ENCODE measurements at regions not wholly inside any gene's neighbourhood (a gene's known extent, or its start where the extent isn't known, plus 50 kb on each side); places are given as distances from the start of the nearest gene placed in this dataset.

GRCh38 chr10:10078446-10078845 is 939.2 kb upstream of the CELF2 start:
- dilution Hi-C loops (cut with MboI; ENCODE audit: extremely low pct_ligation_motif_present, low sequenced_read_pairs), result no loop called here
- no peaks in the 10 kb centered on the region for H4K20me1 ChIP-seq (replicated peaks; ENCODE audit: control insufficient read depth, extremely low read depth, insufficient read depth, low read length)
- DNase-seq (ENCODE audit: low read depth, low spot score) (no peak), FAIRE-seq (no peak)
- intact Hi-C loops (cut with micrococcal nuclease), result no loop called here
- no peak overlapping the region for H2AFZ ChIP-seq (ENCODE audit: low read depth, low read length)
- H3K4me1 ChIP-seq (ENCODE audit: control insufficient read depth, extremely low read depth, insufficient read depth, low read length), result no peaks in the 10 kb centered on the region
- no peaks in the 10 kb centered on the region for H3K9me1 ChIP-seq (replicated peaks; ENCODE audit: control insufficient read depth, extremely low read depth, insufficient read depth, low read length)
- no peaks in the 10 kb centered on the region for H3K9me3 ChIP-seq (replicated peaks; ENCODE audit: control insufficient read depth, insufficient read depth, low read length)
- no peak overlapping the region for H3K9ac ChIP-seq (replicated peaks; ENCODE audit: extremely low read depth, insufficient read depth, low read length)
- TF ChIP-seq FOS (IDR thresholded peaks at IDR 0.05; ENCODE audit: borderline replicate concordance, insufficient read depth, low read length) (no peak), JUN (IDR thresholded peaks at IDR 0.05; ENCODE audit: borderline replicate concordance, insufficient read depth, insufficient read length, low read depth) (no peak), EZH2 (IDR thresholded peaks at IDR 0.05; ENCODE audit: borderline replicate concordance, low read depth, low read length, severe bottlenecking) (no peak), MAX (IDR thresholded peaks at IDR 0.05; ENCODE audit: insufficient read depth, insufficient read length) (no peak), POLR2A (IDR thresholded peaks at IDR 0.05; ENCODE audit: low read depth, low read length) (no peak), POLR2AphosphoS5 (IDR thresholded peaks at IDR 0.05; ENCODE audit: insufficient read depth, low read depth, low read length) (no peak), MYC (IDR thresholded peaks at IDR 0.05; ENCODE audit: low read depth, low read length) (no peak), CTCF (IDR thresholded peaks at IDR 0.05; ENCODE audit: extremely low read depth in 1 of 2, insufficient read depth in 1 of 2, low read depth in 1 of 2, low read length in 2 of 2) (no peak), GATA2 (IDR thresholded peaks at IDR 0.05; ENCODE audit: insufficient read depth, insufficient read length, low read depth, low read length) (no peak)
- H3K4me2 ChIP-seq (ENCODE audit: insufficient read depth, low read length), result no peak overlapping the region
- no peaks in the 10 kb centered on the region for H3K36me3 ChIP-seq (ENCODE audit: control insufficient read depth in 2 of 2, extremely low read depth in 1 of 2, insufficient read depth in 2 of 2, low read length in 2 of 2)
- no peak overlapping the region for H3K4me3 ChIP-seq (replicated peaks in 1 of 3; ENCODE audit: insufficient read depth in 1 of 3, low read depth in 1 of 3, low read length in 3 of 3)
- no peaks in the 10 kb centered on the region for H3K27me3 ChIP-seq (ENCODE audit: control insufficient read depth in 2 of 2, insufficient read depth in 2 of 2, low read length in 2 of 2)
- ChIA-PET POLR2A (no interaction called here), CTCF (no interaction called here)
- BruUV-seq (replicated peaks), result no TSS peak
- H3K27ac ChIP-seq (ENCODE audit: insufficient read depth, low read depth, low read length), result no peak overlapping the region
- no peaks in the 10 kb centered on the region for H3K79me2 ChIP-seq (ENCODE audit: control insufficient read depth, insufficient read depth, low read length)

Data from endothelial cell of umbilical vein (primary cell).